ENCODE measurements at regions not wholly inside any gene's neighbourhood (a gene's known extent, or its start where the extent isn't known, plus 50 kb on each side); places are given as distances from the start of the nearest gene placed in this dataset.

DNA sequence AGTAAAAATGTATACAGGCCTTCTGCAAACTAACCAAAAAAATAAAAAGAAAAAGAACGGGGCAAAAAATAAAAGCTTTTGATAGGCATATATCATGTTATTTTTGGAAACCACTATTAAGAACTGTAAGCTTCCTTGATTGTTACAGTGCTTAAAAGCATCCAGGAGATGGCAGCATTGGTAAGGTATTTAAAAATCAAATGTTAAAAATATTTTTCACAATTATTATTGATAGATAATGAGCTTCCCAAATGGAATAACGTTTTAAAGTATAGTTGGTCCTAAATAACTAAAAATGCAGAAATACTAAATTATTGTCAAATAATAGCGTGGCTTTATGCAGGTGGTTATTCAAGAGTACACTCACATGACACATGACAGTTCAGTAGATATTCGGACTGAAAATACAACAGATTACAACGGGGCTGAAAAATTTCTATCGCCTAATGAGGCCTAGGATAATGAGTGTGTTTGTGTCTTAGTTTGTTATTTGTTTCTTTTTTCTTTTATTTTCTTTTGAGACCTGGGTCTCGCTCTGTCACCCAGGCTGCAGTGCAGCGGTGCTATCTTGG lies 127.2 kb upstream of the ATF7IP start:
- TF ChIP-seq, protein P1, sequence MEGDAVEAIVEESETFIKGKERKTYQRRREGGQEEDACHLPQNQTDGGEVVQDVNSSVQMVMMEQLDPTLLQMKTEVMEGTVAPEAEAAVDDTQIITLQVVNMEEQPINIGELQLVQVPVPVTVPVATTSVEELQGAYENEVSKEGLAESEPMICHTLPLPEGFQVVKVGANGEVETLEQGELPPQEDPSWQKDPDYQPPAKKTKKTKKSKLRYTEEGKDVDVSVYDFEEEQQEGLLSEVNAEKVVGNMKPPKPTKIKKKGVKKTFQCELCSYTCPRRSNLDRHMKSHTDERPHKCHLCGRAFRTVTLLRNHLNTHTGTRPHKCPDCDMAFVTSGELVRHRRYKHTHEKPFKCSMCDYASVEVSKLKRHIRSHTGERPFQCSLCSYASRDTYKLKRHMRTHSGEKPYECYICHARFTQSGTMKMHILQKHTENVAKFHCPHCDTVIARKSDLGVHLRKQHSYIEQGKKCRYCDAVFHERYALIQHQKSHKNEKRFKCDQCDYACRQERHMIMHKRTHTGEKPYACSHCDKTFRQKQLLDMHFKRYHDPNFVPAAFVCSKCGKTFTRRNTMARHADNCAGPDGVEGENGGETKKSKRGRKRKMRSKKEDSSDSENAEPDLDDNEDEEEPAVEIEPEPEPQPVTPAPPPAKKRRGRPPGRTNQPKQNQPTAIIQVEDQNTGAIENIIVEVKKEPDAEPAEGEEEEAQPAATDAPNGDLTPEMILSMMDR (conservative IDR thresholded peaks at IDR 0.05; ENCODE audit: low read depth in 2 of 2) = peak in 1 of 2 experiments; percentile 95; a peak in 3 of 4 replicates
- TF ChIP-seq POLR2AphosphoS5 (IDR thresholded peaks at IDR 0.05; ENCODE audit: low read depth) (no peak), EZH2phosphoT487 (IDR thresholded peaks at IDR 0.05; ENCODE audit: unreplicated experiment) (no peak), EZH2 (IDR thresholded peaks at IDR 0.05; ENCODE audit: low read depth, unreplicated experiment) (no peak), ZNF331 (CRISPR knock-in tag; IDR thresholded peaks at IDR 0.05; ENCODE audit: low read depth) (no peak), CREB1 (CRISPR knock-in tag; IDR thresholded peaks at IDR 0.05; ENCODE audit: low read depth) (no peak), JUNB (IDR thresholded peaks at IDR 0.05; ENCODE audit: unreplicated experiment) (no peak), STAT1 (IDR thresholded peaks at IDR 0.05; ENCODE audit: unreplicated experiment) (no peak), NANOG (IDR thresholded peaks at IDR 0.05; ENCODE audit: borderline replicate concordance) (no peak), ZNF114 (CRISPR knock-in tag; IDR thresholded peaks at IDR 0.05) (no peak)
- TF ChIP-seq, protein P2, sequence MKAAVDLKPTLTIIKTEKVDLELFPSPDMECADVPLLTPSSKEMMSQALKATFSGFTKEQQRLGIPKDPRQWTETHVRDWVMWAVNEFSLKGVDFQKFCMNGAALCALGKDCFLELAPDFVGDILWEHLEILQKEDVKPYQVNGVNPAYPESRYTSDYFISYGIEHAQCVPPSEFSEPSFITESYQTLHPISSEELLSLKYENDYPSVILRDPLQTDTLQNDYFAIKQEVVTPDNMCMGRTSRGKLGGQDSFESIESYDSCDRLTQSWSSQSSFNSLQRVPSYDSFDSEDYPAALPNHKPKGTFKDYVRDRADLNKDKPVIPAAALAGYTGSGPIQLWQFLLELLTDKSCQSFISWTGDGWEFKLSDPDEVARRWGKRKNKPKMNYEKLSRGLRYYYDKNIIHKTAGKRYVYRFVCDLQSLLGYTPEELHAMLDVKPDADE (IDR thresholded peaks at IDR 0.05) = no peak
- TF ChIP-seq, protein P3, sequence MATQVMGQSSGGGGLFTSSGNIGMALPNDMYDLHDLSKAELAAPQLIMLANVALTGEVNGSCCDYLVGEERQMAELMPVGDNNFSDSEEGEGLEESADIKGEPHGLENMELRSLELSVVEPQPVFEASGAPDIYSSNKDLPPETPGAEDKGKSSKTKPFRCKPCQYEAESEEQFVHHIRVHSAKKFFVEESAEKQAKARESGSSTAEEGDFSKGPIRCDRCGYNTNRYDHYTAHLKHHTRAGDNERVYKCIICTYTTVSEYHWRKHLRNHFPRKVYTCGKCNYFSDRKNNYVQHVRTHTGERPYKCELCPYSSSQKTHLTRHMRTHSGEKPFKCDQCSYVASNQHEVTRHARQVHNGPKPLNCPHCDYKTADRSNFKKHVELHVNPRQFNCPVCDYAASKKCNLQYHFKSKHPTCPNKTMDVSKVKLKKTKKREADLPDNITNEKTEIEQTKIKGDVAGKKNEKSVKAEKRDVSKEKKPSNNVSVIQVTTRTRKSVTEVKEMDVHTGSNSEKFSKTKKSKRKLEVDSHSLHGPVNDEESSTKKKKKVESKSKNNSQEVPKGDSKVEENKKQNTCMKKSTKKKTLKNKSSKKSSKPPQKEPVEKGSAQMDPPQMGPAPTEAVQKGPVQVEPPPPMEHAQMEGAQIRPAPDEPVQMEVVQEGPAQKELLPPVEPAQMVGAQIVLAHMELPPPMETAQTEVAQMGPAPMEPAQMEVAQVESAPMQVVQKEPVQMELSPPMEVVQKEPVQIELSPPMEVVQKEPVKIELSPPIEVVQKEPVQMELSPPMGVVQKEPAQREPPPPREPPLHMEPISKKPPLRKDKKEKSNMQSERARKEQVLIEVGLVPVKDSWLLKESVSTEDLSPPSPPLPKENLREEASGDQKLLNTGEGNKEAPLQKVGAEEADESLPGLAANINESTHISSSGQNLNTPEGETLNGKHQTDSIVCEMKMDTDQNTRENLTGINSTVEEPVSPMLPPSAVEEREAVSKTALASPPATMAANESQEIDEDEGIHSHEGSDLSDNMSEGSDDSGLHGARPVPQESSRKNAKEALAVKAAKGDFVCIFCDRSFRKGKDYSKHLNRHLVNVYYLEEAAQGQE (IDR thresholded peaks at IDR 0.05; ENCODE audit: unreplicated experiment) = no peak
- TF ChIP-seq, protein P4, sequence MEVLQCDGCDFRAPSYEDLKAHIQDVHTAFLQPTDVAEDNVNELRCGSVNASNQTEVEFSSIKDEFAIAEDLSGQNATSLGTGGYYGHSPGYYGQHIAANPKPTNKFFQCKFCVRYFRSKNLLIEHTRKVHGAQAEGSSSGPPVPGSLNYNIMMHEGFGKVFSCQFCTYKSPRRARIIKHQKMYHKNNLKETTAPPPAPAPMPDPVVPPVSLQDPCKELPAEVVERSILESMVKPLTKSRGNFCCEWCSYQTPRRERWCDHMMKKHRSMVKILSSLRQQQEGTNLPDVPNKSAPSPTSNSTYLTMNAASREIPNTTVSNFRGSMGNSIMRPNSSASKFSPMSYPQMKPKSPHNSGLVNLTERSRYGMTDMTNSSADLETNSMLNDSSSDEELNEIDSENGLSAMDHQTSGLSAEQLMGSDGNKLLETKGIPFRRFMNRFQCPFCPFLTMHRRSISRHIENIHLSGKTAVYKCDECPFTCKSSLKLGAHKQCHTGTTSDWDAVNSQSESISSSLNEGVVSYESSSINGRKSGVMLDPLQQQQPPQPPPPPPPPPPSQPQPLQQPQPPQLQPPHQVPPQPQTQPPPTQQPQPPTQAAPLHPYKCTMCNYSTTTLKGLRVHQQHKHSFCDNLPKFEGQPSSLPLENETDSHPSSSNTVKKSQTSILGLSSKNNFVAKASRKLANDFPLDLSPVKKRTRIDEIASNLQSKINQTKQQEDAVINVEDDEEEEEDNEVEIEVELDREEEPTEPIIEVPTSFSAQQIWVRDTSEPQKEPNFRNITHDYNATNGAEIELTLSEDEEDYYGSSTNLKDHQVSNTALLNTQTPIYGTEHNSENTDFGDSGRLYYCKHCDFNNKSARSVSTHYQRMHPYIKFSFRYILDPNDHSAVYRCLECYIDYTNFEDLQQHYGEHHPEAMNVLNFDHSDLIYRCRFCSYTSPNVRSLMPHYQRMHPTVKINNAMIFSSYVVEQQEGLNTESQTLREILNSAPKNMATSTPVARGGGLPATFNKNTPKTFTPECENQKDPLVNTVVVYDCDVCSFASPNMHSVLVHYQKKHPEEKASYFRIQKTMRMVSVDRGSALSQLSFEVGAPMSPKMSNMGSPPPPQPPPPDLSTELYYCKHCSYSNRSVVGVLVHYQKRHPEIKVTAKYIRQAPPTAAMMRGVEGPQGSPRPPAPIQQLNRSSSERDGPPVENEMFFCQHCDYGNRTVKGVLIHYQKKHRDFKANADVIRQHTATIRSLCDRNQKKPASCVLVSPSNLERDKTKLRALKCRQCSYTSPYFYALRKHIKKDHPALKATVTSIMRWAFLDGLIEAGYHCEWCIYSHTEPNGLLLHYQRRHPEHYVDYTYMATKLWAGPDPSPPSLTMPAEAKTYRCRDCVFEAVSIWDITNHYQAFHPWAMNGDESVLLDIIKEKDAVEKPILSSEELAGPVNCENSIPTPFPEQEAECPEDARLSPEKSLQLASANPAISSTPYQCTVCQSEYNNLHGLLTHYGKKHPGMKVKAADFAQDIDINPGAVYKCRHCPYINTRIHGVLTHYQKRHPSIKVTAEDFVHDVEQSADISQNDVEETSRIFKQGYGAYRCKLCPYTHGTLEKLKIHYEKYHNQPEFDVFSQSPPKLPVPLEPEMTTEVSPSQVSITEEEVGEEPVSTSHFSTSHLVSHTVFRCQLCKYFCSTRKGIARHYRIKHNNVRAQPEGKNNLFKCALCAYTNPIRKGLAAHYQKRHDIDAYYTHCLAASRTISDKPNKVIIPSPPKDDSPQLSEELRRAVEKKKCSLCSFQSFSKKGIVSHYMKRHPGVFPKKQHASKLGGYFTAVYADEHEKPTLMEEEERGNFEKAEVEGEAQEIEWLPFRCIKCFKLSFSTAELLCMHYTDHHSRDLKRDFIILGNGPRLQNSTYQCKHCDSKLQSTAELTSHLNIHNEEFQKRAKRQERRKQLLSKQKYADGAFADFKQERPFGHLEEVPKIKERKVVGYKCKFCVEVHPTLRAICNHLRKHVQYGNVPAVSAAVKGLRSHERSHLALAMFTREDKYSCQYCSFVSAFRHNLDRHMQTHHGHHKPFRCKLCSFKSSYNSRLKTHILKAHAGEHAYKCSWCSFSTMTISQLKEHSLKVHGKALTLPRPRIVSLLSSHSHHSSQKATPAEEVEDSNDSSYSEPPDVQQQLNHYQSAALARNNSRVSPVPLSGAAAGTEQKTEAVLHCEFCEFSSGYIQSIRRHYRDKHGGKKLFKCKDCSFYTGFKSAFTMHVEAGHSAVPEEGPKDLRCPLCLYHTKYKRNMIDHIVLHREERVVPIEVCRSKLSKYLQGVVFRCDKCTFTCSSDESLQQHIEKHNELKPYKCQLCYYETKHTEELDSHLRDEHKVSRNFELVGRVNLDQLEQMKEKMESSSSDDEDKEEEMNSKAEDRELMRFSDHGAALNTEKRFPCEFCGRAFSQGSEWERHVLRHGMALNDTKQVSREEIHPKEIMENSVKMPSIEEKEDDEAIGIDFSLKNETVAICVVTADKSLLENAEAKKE (CRISPR knock-in tag; IDR thresholded peaks at IDR 0.05) = no peak

All from GM23338 (cell line).